ENCODE measurements at regions not wholly inside any gene's neighbourhood (a gene's known extent, or its start where the extent isn't known, plus 50 kb on each side); places are given as distances from the start of the nearest gene placed in this dataset.
"Not testable (repeated sequence)": the region's sequence is repeated elsewhere in the genome, so short reads cannot be mapped to it uniquely, and the experiment has no call there.

GRCh38 chr9:95573463-95573862 is 56.7 kb upstream of the PTCH1 start:
- DNase-seq: no peak

DNA sequence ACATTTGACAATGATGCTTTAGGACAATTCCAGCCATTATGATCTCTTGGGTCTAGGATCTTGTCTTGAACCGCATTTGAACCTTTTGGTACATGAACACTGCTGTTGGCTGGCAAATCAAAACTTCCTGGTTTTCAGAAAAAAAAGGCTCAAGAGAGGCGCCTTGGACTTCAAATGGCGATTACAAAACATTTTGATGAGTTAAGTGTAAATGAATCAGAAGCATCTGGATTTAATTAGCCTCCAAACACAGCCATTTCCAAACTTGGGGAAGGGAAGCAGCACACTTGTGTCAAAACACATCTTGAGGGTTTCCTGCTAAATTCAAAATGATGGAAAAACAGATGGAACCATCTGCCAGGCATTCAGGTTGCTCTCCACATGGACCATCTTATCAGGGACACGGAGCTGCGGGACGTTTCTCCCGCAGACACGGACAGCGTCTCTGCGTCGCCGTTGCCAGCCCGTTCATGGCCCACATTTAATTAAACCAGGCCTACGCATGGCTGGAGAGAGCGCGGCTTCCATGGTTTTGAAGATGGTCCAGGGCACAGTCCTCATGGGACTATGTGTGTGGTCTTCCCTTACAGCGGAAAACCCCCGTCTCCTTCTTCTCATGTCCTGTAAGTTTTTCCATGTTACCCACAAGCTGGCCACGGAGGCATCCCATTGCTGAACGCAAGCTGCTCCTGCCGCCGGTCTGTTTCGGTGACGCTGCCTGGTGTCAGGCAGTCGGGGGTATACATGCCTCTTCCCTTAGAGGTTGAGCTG is 55.8 kb upstream of the PTCH1 start:
- DNase-seq: no peak

GRCh38 chr9:95570646-95571045 is 53.9 kb upstream of the PTCH1 start:
- no peak for DNase-seq

DNA sequence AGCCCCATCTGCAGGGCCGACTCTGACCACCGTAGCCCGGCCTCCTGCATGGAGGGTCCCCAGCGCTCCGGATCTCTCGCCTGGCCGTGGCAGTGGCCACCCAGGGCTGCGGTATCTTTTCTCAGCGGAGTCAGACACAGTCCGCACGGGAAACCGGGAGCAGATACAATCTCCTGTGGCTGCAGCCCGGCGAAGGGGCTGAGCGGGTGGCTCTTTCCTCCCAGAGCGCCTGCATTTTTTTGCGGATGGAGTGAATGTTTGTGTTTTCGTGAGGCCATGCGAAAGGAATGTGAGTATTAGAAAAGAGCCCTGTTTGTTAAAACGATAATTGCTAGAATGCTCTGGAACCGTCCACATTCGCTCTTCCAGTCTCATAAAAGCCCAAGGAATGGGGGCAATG is 53.4 kb upstream of the PTCH1 start:
- DNase-seq: no peak

DNA sequence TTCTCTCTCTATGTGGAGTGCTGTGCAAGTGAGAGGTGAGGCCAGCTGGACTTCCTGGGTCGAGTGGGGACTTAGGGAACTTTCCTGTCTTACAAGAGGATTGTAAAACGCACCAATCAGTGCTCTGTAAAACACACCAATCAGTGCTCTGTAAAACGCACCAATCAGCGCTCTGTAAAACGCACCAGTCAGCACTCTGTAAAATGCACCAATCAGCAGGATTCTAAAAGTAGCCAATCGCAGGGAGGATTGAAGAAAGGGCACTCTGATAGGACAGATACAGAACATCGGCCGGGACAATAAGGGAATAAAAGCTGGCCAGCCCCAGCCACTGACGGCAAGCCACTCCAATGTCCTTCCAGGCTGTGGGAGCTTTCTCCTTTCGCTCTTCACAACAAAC is 52.0 kb upstream of the PTCH1 start:
- not testable (repeated sequence) for DNase-seq
